C4-2B (cell line): ENCODE measurements at regions not wholly inside any gene's neighbourhood (a gene's known extent, or its start where the extent isn't known, plus 50 kb on each side); places are given as distances from the start of the nearest gene placed in this dataset.

Experiments
- ZFX ChIP-seq: fragments of 450-650 bp; IDR thresholded peaks from 2 replicates; pipeline ENCODE4 v1.6.1; 2017
- TF ChIP-seq, protein P1 (sequence below): fragments of 450-650 bp; conservative IDR thresholded peaks from 2 replicates; pipeline ENCODE4 v1.5.1; 2017; ENCODE audit warnings: mild to moderate bottlenecking

DNA sequence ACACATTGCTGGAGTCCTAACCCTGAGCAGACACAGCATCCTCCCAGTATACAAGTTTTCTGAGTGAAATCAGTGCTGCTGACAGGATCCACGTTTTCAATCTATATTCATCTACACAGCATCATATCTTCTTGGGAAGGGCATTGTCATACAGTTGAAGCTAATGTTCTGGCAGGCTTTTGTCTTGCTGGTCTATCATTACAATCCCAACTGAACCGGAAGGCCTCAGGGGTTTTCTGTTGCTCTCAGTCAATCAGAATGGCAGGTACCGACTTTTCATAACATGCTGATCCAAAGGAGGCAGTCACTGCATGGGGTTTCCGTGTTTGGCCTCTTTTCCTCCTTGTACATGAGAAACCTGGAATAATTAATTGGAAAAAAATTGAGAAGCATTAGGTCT is 2118.8 kb upstream of the WWC1 start:
- TF ChIP-seq, protein P1, sequence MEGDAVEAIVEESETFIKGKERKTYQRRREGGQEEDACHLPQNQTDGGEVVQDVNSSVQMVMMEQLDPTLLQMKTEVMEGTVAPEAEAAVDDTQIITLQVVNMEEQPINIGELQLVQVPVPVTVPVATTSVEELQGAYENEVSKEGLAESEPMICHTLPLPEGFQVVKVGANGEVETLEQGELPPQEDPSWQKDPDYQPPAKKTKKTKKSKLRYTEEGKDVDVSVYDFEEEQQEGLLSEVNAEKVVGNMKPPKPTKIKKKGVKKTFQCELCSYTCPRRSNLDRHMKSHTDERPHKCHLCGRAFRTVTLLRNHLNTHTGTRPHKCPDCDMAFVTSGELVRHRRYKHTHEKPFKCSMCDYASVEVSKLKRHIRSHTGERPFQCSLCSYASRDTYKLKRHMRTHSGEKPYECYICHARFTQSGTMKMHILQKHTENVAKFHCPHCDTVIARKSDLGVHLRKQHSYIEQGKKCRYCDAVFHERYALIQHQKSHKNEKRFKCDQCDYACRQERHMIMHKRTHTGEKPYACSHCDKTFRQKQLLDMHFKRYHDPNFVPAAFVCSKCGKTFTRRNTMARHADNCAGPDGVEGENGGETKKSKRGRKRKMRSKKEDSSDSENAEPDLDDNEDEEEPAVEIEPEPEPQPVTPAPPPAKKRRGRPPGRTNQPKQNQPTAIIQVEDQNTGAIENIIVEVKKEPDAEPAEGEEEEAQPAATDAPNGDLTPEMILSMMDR: no peak
- TF ChIP-seq ZFX: no peak
